ENCODE measurements at regions not wholly inside any gene's neighbourhood (a gene's known extent, or its start where the extent isn't known, plus 50 kb on each side); places are given as distances from the start of the nearest gene placed in this dataset.

DNA sequence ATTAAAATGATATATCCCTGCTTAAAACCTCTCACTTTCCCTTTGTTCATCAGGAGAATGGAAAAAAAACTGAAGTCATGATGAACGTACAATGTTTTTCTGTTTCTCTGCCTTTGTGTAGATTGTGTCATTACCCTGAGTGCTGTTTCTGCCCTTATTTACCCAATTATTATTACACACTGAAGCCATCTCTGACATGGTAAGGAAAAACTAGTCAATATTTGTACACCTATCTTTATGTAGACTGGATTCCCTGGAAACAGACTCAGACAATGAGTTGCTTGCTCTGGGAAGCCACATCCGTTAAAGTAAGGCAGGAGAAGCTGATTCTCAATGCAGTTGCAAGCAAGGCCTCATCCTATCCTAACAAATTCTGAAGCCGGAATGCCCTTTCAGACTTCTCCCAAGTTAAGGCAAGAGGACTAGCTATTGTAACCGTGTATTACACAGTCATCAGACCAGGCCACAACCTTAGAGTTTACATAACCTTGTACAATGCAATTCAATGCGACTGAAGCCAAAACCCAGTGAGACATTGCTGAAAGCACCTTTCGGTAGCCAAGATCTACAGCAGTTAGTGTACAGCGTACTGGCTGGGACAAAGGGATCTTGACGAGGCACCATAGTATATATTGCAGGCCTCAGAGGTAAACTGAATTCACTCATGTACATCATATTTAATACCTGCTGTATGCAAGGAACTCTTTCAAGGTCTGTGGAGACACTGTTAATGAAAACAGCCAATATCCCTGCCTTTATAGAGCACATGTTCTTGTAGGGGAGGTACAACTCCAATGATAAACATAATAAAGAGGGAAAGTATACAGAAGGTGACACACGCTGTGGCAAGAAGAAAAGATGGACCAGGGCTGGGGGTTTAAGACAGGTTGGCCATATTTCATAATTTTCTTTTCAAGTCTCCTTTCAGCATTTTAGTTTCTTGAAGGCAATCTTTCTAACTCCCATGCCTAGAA, 1040.8 kb upstream of the SEMA6D start:
- TF ChIP-seq SIN3A (IDR thresholded peaks at IDR 0.05; ENCODE audit: low read depth) (no peak), TCF7L2 (IDR thresholded peaks at IDR 0.05; ENCODE audit: borderline replicate concordance, extremely low read depth, insufficient read depth, insufficient read length) (no peak), POLR2AphosphoS5 (IDR thresholded peaks at IDR 0.05; ENCODE audit: low read depth, low read length) (no peak), POLR2A (IDR thresholded peaks at IDR 0.05; ENCODE audit: borderline replicate concordance, extremely low read depth, insufficient read depth, insufficient read length) (no peak)
- TF ChIP-seq, protein P1, sequence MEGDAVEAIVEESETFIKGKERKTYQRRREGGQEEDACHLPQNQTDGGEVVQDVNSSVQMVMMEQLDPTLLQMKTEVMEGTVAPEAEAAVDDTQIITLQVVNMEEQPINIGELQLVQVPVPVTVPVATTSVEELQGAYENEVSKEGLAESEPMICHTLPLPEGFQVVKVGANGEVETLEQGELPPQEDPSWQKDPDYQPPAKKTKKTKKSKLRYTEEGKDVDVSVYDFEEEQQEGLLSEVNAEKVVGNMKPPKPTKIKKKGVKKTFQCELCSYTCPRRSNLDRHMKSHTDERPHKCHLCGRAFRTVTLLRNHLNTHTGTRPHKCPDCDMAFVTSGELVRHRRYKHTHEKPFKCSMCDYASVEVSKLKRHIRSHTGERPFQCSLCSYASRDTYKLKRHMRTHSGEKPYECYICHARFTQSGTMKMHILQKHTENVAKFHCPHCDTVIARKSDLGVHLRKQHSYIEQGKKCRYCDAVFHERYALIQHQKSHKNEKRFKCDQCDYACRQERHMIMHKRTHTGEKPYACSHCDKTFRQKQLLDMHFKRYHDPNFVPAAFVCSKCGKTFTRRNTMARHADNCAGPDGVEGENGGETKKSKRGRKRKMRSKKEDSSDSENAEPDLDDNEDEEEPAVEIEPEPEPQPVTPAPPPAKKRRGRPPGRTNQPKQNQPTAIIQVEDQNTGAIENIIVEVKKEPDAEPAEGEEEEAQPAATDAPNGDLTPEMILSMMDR (IDR thresholded peaks at IDR 0.05 in 2 of 3, conservative IDR thresholded peaks at IDR 0.05 in 1 of 3; ENCODE audit: borderline replicate concordance in 1 of 3, insufficient read depth in 1 of 3, low read depth in 2 of 3, low read length in 2 of 3) = no peak

Data from HCT116 (cell line).